Endothelial cell of umbilical vein (primary cell): ENCODE measurements at regions not wholly inside any gene's neighbourhood (a gene's known extent, or its start where the extent isn't known, plus 50 kb on each side); places are given as distances from the start of the nearest gene placed in this dataset.

ENCODE experiments used
- BruUV-seq: library from RNA; stranded (reverse); fragments of 400-500 nt; replicated peaks from 2 replicates; lab custom pipeline; 2021; lab: Mats Ljungman, UMichigan
- CTCF ChIA-PET: fragments of 300-600, 350-600 bp; sonication (Branson Sonifier 250); formaldehyde crosslinking; loops from one replicate; lab custom pipeline; 2021; ENCODE audit warnings: antibody characterized with exemption, inconsistent platforms; lab: Charles Lee
- POLR2A ChIA-PET: fragments of 300-600, 350-600 bp; sonication (Branson Sonifier 250); formaldehyde crosslinking; loops from one replicate; lab custom pipeline; 2021; ENCODE audit warnings: antibody characterized with exemption, inconsistent platforms; lab: Charles Lee
- DNase-seq: peaks from one replicate; pipeline ENCODE4 v3.0.0-alpha.2; 2011; ENCODE audit warnings: low read depth, low spot score
- FAIRE-seq: peaks from 2 replicates; lab custom pipeline; 2011; peaks lifted over from hg19 to GRCh38; lab: Jason Lieb, UNC
- H2AFZ ChIP-seq: 2 replicates; pipeline ENCODE4 v1.6.0; 2012; ENCODE audit warnings: low read depth, low read length, control low read depth, inconsistent platforms
- H3K27ac ChIP-seq: 2 replicates; pipeline ENCODE4 v1.5.1; 2011; ENCODE audit warnings: low read depth, mild to moderate bottlenecking, control low read depth, low read length, moderate library complexity; ENCODE audit not compliant: insufficient read depth
- H3K27me3 ChIP-seq, 2 experiments: 2 replicates each; pipeline versions ENCODE4 v1.6.0 to v1.6.1; 2011; ENCODE audit warnings: low read length in 2 of 2, mixed read lengths in 1 of 2; ENCODE audit not compliant: control insufficient read depth in 2 of 2, insufficient read depth in 2 of 2
- H3K36me3 ChIP-seq, 2 experiments: 2 replicates in 1 of 2; 3 replicates in 1 of 2; pipeline ENCODE4 v1.5.1; 2011; ENCODE audit warnings: low read length in 2 of 2, mild to moderate bottlenecking in 1 of 2, moderate library complexity in 1 of 2; ENCODE audit not compliant: control insufficient read depth in 2 of 2, insufficient read depth in 2 of 2; ENCODE audit errors: extremely low read depth in 1 of 2
- H3K4me1 ChIP-seq: 3 replicates; pipeline ENCODE4 v1.5.1; 2011; ENCODE audit warnings: mild to moderate bottlenecking, low read length; ENCODE audit not compliant: control insufficient read depth, insufficient read depth; ENCODE audit errors: extremely low read depth
- H3K4me2 ChIP-seq: 2 replicates; pipeline ENCODE4 v1.6.1; 2011; ENCODE audit warnings: low read length, control low read depth, mixed read lengths; ENCODE audit not compliant: insufficient read depth
- H3K4me3 ChIP-seq, 3 experiments: fragments of 200-600 bp in 1 of 3; sonication (generic), shearing (Covaris generic) in 1 of 3; replicated peaks in 1 of 3; 2 replicates each; pipeline ENCODE4 v1.5.1; 2011 to 2016; ENCODE audit warnings: control low read depth in 3 of 3, low read length in 3 of 3, mild to moderate bottlenecking in 2 of 3, inconsistent platforms in 1 of 3, low read depth in 1 of 3, moderate library complexity in 1 of 3; ENCODE audit not compliant: insufficient read depth in 1 of 3
- H3K79me2 ChIP-seq: 2 replicates; pipeline ENCODE4 v1.6.0; 2012; ENCODE audit warnings: low read length, inconsistent platforms; ENCODE audit not compliant: control insufficient read depth, insufficient read depth
- H3K9ac ChIP-seq: replicated peaks from 2 replicates; pipeline ENCODE3; 2011; ENCODE audit warnings: low read length, control low read depth; ENCODE audit not compliant: insufficient read depth; ENCODE audit errors: extremely low read depth
- H3K9me1 ChIP-seq: replicated peaks from 3 replicates; pipeline ENCODE4 v1.6.0; 2011; ENCODE audit warnings: mild to moderate bottlenecking, low read length; ENCODE audit not compliant: control insufficient read depth, insufficient read depth; ENCODE audit errors: extremely low read depth
- H3K9me3 ChIP-seq: replicated peaks from 2 replicates; pipeline ENCODE4 v1.5.1; 2012; ENCODE audit warnings: low read length, inconsistent platforms; ENCODE audit not compliant: control insufficient read depth, insufficient read depth
- H4K20me1 ChIP-seq: replicated peaks from 2 replicates; pipeline ENCODE3; 2011; ENCODE audit warnings: mild to moderate bottlenecking, low read length; ENCODE audit not compliant: control insufficient read depth, insufficient read depth; ENCODE audit errors: extremely low read depth
- CTCF ChIP-seq, 2 donors: IDR thresholded peaks; 1 replicate in 1 of 2; 2 replicates in 1 of 2; pipeline ENCODE4 v1.5.1; 2011; ENCODE audit warnings: low read length in 2 of 2, mild to moderate bottlenecking in 2 of 2, moderate library complexity in 2 of 2, control low read depth in 1 of 2, inconsistent platforms in 1 of 2, low read depth in 1 of 2; ENCODE audit not compliant: insufficient read depth in 1 of 2; ENCODE audit errors: extremely low read depth in 1 of 2
- EZH2 ChIP-seq: IDR thresholded peaks from 2 replicates; pipeline ENCODE4 v1.6.1; 2012; ENCODE audit warnings: borderline replicate concordance, low read depth, mild to moderate bottlenecking, moderate library complexity, low read length, inconsistent platforms; ENCODE audit not compliant: severe bottlenecking
- FOS ChIP-seq: IDR thresholded peaks from 2 replicates; pipeline ENCODE4 v1.6.1; 2011; ENCODE audit warnings: mild to moderate bottlenecking, low read length, moderate library complexity, borderline replicate concordance; ENCODE audit not compliant: insufficient read depth
- GATA2 ChIP-seq: IDR thresholded peaks from 2 replicates; pipeline ENCODE4 v1.7.0; 2011; ENCODE audit warnings: low read depth, mild to moderate bottlenecking, moderate library complexity, mixed read lengths, low read length; ENCODE audit not compliant: insufficient read length, insufficient read depth
- JUN ChIP-seq: IDR thresholded peaks from 2 replicates; pipeline ENCODE4 v1.6.1; 2011; ENCODE audit warnings: borderline replicate concordance, low read depth; ENCODE audit not compliant: insufficient read length, insufficient read depth
- MAX ChIP-seq: IDR thresholded peaks from 2 replicates; pipeline ENCODE4 v1.6.1; 2011; ENCODE audit not compliant: insufficient read depth, insufficient read length
- MYC ChIP-seq: IDR thresholded peaks from one replicate; pipeline ENCODE4 v1.6.1; 2011; ENCODE audit warnings: mild to moderate bottlenecking, low read depth, low read length
- POLR2A ChIP-seq: IDR thresholded peaks from 2 replicates; pipeline ENCODE4 v1.6.1; 2012; ENCODE audit warnings: low read depth, mild to moderate bottlenecking, control low read depth, low read length
- POLR2AphosphoS5 ChIP-seq: IDR thresholded peaks from 2 replicates; pipeline ENCODE4 v1.6.1; 2012; ENCODE audit warnings: low read depth, mild to moderate bottlenecking, control low read depth, low read length, moderate library complexity; ENCODE audit not compliant: insufficient read depth
- dilution Hi-C: fragments of 300-500 bp; cut with MboI; formaldehyde crosslinking; loops from one replicate; pipeline ENCODE4 v1.15.0; 2019; ENCODE audit warnings: low sequenced_read_pairs; ENCODE audit not compliant: extremely low pct_ligation_motif_present
- intact Hi-C: fragments of 100-400 bp; cut with micrococcal nuclease; formaldehyde crosslinking; loops from one replicate; pipeline ENCODE4 v1.10.0; 2022

- BruUV-seq, result no TSS peak
- intact Hi-C loops (no loop called here), dilution Hi-C loops (no loop called here)
- no peaks in the 10 kb centered on the region for H3K4me1 ChIP-seq
- TF ChIP-seq MAX (no peak), CTCF (IDR thresholded peaks at IDR 0.05; ENCODE audit: extremely low read depth in 1 of 2, insufficient read depth in 1 of 2, low read depth in 1 of 2, low read length in 2 of 2) (no peak), GATA2 (no peak), POLR2A (no peak), JUN (no peak), MYC (no peak), FOS (no peak), POLR2AphosphoS5 (no peak), EZH2 (no peak)
- no peaks in the 10 kb centered on the region for H3K9me3 ChIP-seq
- H2AFZ ChIP-seq, result no peak overlapping the region
- CTCF ChIA-PET, result no interaction called here
- no peak overlapping the region for H3K4me3 ChIP-seq
- H3K79me2 ChIP-seq, result no peaks in the 10 kb centered on the region
- H4K20me1 ChIP-seq, result no peaks in the 10 kb centered on the region
- H3K9ac ChIP-seq, result no peak overlapping the region
- no peaks in the 10 kb centered on the region for H3K9me1 ChIP-seq
- no peaks in the 10 kb centered on the region for H3K27me3 ChIP-seq
- no peaks in the 10 kb centered on the region for H3K36me3 ChIP-seq
- no peak for FAIRE-seq
- POLR2A ChIA-PET, result no interaction called here
- DNase-seq, result no peak
- no peak overlapping the region for H3K4me2 ChIP-seq
- H3K27ac ChIP-seq, result no peak overlapping the region
These were observed 575.4 kb downstream of the EPM2A start for GRCh38 chr6:145159921-145160320.
